OCI-LY7 (cell line): ENCODE measurements at regions not wholly inside any gene's neighbourhood (a gene's known extent, or its start where the extent isn't known, plus 50 kb on each side); places are given as distances from the start of the nearest gene placed in this dataset.

Source experiments
- BruUV-seq: library from RNA; stranded (reverse); fragments of 400-500 nt; replicated peaks from 2 replicates; lab custom pipeline; 2021; lab: Mats Ljungman, UMichigan
- CTCF ChIA-PET: fragments of 300-600 bp; sonication (Branson Sonifier 250); formaldehyde crosslinking; loops from one replicate; lab custom pipeline; 2022; ENCODE audit warnings: antibody characterized with exemption; ENCODE audit not compliant: unreplicated experiment; lab: Charles Lee
- POLR2A ChIA-PET: fragments of 300-600 bp; sonication (Branson Sonifier 250); formaldehyde crosslinking; loops from one replicate; lab custom pipeline; 2022; ENCODE audit warnings: antibody characterized with exemption; lab: Charles Lee
- DNase-seq: peaks from one replicate; pipeline ENCODE4 v3.0.0-alpha.2; 2015; ENCODE audit warnings: low spot score
- H2AFZ ChIP-seq: fragments of 200-600 bp; sonication (generic), shearing (Covaris generic); 2 replicates; pipeline ENCODE4 v1.6.1; 2014; ENCODE audit warnings: mild to moderate bottlenecking, antibody characterized with exemption, low read length, moderate library complexity
- H3K27ac ChIP-seq: fragments of 200-600 bp; sonication (generic); 2 replicates; pipeline ENCODE4 v1.5.1; 2014; ENCODE audit warnings: mixed run types, low read depth, mild to moderate bottlenecking, moderate library complexity, low read length, inconsistent platforms; ENCODE audit not compliant: poor library complexity, severe bottlenecking
- H3K36me3 ChIP-seq: fragments of 200-600 bp; sonication (generic); 2 replicates; pipeline ENCODE4 v1.6.1; 2014; ENCODE audit warnings: mild to moderate bottlenecking, antibody characterized with exemption, low read length, moderate library complexity, mixed read lengths; ENCODE audit not compliant: insufficient read depth
- H3K4me1 ChIP-seq: fragments of 200-600 bp; sonication (generic); 2 replicates; pipeline ENCODE4 v1.5.1; 2014; ENCODE audit warnings: mild to moderate bottlenecking, low read length; ENCODE audit not compliant: insufficient read depth, poor library complexity, severe bottlenecking
- H3K4me2 ChIP-seq: fragments of 200-600 bp; sonication (generic); 2 replicates; pipeline ENCODE4 v1.6.1; 2014; ENCODE audit warnings: mild to moderate bottlenecking, low read length
- H3K4me3 ChIP-seq: fragments of 200-600 bp; sonication (generic); 2 replicates; pipeline ENCODE4 v1.5.1; 2014; ENCODE audit warnings: mild to moderate bottlenecking, low read depth, low read length; ENCODE audit not compliant: poor library complexity, severe bottlenecking
- H3K79me2 ChIP-seq: fragments of 200-600 bp; sonication (generic); 2 replicates; pipeline ENCODE4 v1.6.1; 2016; ENCODE audit warnings: low read depth, mild to moderate bottlenecking, low read length, moderate library complexity, mixed read lengths; ENCODE audit not compliant: insufficient read depth
- H3K9me2 ChIP-seq: fragments of 200-600 bp; sonication (generic); 2 replicates; pipeline ENCODE4 v1.6.1; 2016; ENCODE audit warnings: mild to moderate bottlenecking, low read length, mixed read lengths; ENCODE audit not compliant: insufficient read depth
- H3K9me3 ChIP-seq: fragments of 200-600 bp; sonication (generic); 2 replicates; pipeline ENCODE4 v1.6.1; 2014; ENCODE audit warnings: mild to moderate bottlenecking, mixed run types, low read length, mixed read lengths
- H4K20me1 ChIP-seq: fragments of 200-600 bp; sonication (generic); 2 replicates; pipeline ENCODE4 v1.6.1; 2014; ENCODE audit warnings: mild to moderate bottlenecking, antibody characterized with exemption, low read length, moderate library complexity, mixed read lengths; ENCODE audit not compliant: insufficient read depth
- EZH2phosphoT487 ChIP-seq: fragments of 200-600 bp; sonication (generic); IDR thresholded peaks from 2 replicates; pipeline ENCODE4 v1.6.1; 2018; ENCODE audit warnings: low read depth, borderline replicate concordance, mild to moderate bottlenecking, mixed run types, antibody characterized with exemption, low read length, moderate library complexity, mixed read lengths
- intact Hi-C: fragments of 100-400 bp; cut with micrococcal nuclease; formaldehyde crosslinking; loops from one replicate; pipeline ENCODE4 v1.10.0; 2022; ENCODE audit not compliant: unreplicated experiment
- TF ChIP-seq, protein P1 (sequence below): fragments of 200-600 bp; sonication (generic); conservative IDR thresholded peaks from 2 replicates; pipeline ENCODE4 v1.5.1; 2014; ENCODE audit warnings: mild to moderate bottlenecking, antibody characterized with exemption, low read length, moderate library complexity, mixed read lengths

DNA sequence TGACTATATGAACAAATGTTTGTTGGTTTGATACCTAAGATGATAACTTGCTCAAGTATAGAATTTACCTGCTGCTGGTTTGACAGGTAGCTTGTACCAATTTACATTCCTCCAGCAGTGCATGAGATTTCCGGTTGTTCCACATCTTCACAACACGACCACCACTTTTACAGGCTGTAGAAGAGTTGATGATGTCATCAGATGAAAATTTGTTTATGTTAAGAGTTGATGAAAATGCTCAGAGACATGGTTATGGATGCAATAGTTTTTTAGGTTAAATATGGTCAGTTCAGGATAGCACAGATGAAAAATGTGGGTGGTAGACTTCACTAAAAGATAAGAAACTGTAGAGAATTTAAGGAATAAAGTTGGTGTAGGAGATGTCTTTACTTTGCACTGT, 468.3 kb downstream of the PCDH18 start:
- TF ChIP-seq EZH2phosphoT487: no peak
- TF ChIP-seq, protein P1, sequence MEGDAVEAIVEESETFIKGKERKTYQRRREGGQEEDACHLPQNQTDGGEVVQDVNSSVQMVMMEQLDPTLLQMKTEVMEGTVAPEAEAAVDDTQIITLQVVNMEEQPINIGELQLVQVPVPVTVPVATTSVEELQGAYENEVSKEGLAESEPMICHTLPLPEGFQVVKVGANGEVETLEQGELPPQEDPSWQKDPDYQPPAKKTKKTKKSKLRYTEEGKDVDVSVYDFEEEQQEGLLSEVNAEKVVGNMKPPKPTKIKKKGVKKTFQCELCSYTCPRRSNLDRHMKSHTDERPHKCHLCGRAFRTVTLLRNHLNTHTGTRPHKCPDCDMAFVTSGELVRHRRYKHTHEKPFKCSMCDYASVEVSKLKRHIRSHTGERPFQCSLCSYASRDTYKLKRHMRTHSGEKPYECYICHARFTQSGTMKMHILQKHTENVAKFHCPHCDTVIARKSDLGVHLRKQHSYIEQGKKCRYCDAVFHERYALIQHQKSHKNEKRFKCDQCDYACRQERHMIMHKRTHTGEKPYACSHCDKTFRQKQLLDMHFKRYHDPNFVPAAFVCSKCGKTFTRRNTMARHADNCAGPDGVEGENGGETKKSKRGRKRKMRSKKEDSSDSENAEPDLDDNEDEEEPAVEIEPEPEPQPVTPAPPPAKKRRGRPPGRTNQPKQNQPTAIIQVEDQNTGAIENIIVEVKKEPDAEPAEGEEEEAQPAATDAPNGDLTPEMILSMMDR: no peak
- no peak overlapping the region for H2AFZ ChIP-seq
- H3K4me2 ChIP-seq: no peak overlapping the region
- intact Hi-C loops: no loop called here
- no peak for DNase-seq
- no TSS peak for BruUV-seq
- H3K4me1 ChIP-seq: no peaks in the 10 kb centered on the region
- H4K20me1 ChIP-seq: no peaks in the 10 kb centered on the region
- H3K79me2 ChIP-seq: no peaks in the 10 kb centered on the region
- H3K27ac ChIP-seq: no peak overlapping the region
- ChIA-PET POLR2A (no interaction called here), CTCF (no interaction called here)
- no peak overlapping the region for H3K4me3 ChIP-seq
- H3K9me3 ChIP-seq: no peaks in the 10 kb centered on the region
- H3K9me2 ChIP-seq: no peaks in the 10 kb centered on the region
- no peaks in the 10 kb centered on the region for H3K36me3 ChIP-seq

DNA sequence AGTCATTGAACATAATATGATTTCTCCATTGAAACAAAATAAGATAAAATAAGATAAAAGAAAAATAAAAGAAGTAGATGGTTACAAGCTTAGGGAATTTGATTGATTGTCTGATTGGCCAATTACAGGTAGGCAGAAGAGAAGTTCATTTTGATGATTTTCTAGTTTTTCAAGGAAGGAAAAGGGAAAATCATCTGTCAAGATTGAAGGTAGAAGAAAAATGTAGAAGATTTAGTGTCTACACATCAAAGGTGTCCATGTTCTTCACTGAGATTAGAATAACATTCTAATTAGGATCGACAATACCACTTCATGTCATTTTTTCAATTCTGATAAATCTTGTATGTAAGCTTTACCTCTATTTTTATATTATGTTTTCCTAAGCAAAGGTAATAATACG, 489.1 kb downstream of the PCDH18 start:
- no peaks in the 10 kb centered on the region for H3K36me3 ChIP-seq
- DNase-seq: no peak
- ChIA-PET POLR2A (no interaction called here), CTCF (no interaction called here)
- intact Hi-C loops: no loop called here
- no TSS peak for BruUV-seq
- no peaks in the 10 kb centered on the region for H3K79me2 ChIP-seq
- H3K27ac ChIP-seq: no peak overlapping the region
- no peaks in the 10 kb centered on the region for H4K20me1 ChIP-seq
- no peak overlapping the region for H2AFZ ChIP-seq
- no peak overlapping the region for H3K4me2 ChIP-seq
- H3K9me2 ChIP-seq: no peaks in the 10 kb centered on the region
- TF ChIP-seq, protein P1: no peak
- H3K9me3 ChIP-seq: no peaks in the 10 kb centered on the region
- no peaks in the 10 kb centered on the region for H3K4me1 ChIP-seq
- no peak overlapping the region for H3K4me3 ChIP-seq

DNA sequence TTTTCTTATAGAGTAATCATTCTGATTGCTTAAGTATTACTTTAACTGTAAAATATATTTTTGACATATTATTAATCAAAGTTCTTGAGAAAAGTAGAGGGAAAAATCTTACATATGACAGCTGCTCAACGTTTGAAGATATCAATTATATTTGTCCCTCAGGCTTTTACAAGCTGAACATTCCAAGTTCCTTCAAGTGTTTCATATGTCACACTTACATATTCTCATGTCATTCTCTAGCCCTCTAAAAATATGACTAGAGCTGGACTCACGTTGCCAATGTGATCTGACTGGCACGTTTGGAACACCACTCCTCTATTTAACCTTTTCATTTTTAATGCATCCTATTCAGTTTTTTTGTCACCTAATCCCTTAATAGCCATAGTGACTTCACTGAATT, 492.9 kb downstream of the PCDH18 start:
- Histone ChIP-seq H3K27ac (no peak overlapping the region), H3K9me2 (no peaks in the 10 kb centered on the region), H3K36me3 (no peaks in the 10 kb centered on the region), H3K9me3 (no peaks in the 10 kb centered on the region), H3K4me1 (no peaks in the 10 kb centered on the region), H3K79me2 (no peaks in the 10 kb centered on the region), H2AFZ (no peak overlapping the region), H3K4me3 (no peak overlapping the region), H4K20me1 (no peaks in the 10 kb centered on the region), H3K4me2 (no peak overlapping the region)
- ChIA-PET POLR2A (interaction anchor here (1.5 kb wide), 1 partner anchor 21 kb away, joined by 3 read pairs; no protein-coding TSS in a partner anchor), CTCF (no interaction called here)
- no peak for TF ChIP-seq EZH2phosphoT487
- TF ChIP-seq, protein P1: no peak
- DNase-seq: no peak
- no TSS peak for BruUV-seq
- intact Hi-C loops: no loop called here
